SKM-1 (cell line): ENCODE measurements at regions not wholly inside any gene's neighbourhood (a gene's known extent, or its start where the extent isn't known, plus 50 kb on each side); places are given as distances from the start of the nearest gene placed in this dataset.
"Not testable (repeated sequence)": the region's sequence is repeated elsewhere in the genome, so short reads cannot be mapped to it uniquely, and the experiment has no call there.

Source experiments
- DNase-seq: peaks from one replicate; lab custom pipeline; 2025; ENCODE audit not compliant: unreplicated experiment; lab: John Stamatoyannopoulos, UW

DNA sequence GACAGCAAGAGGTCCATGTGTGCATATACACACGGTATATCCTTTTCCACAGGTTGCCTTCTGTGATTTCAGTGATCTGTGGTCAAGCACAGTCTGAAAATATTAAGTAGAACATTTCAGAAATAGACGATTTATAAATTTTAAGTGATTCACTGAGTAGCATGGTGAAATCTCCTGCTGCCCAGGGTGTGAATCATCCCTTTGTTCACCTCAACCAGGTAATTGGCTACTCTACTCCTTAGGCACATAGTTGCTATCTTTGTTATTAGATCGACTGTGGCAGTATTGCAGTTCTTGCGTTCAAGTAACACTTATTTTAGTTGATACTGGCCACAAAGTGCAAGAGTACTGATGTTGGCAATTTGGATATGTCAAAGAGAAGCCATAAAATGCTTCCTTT is 1421.7 kb downstream of the GRIK2 start:
- no peak for DNase-seq

GRCh38 chr6:102813489-102814275 is 1420.2 kb downstream of the GRIK2 start:
- no peak for DNase-seq

GRCh38 chr6:102812242-102812641 is 1418.7 kb downstream of the GRIK2 start:
- no peak for DNase-seq

DNA sequence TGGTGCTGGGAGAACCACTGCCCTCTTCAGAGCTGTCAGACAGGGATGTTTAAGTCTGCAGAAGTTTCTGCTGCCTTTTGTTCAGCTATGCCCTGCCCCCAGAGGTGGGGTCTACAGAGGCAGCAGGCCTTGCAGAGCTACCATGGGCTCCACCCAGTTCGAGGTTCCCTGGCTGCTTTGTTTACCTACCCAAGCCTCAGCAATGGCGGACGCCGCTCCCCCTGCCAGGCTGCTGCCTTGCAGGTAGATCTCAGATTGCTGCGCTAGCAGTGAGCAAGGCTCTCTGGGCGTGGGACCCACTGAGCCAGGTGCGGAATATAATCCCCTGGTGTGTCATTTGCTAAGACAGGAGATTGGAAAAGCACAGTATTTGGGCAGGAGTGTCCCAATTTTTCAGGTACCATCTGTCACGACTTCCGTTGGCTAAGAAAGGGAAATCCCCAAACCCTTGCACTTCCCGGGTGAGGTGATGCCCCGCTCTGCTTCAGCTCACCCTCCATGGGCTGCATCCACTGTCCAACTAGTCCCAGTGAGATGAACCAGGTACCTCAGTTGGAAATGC is 1415.5 kb downstream of the GRIK2 start:
- not testable (repeated sequence) for DNase-seq

GRCh38 chr6:102799051-102799450 is 1405.5 kb downstream of the GRIK2 start:
- DNase-seq, result no peak

DNA sequence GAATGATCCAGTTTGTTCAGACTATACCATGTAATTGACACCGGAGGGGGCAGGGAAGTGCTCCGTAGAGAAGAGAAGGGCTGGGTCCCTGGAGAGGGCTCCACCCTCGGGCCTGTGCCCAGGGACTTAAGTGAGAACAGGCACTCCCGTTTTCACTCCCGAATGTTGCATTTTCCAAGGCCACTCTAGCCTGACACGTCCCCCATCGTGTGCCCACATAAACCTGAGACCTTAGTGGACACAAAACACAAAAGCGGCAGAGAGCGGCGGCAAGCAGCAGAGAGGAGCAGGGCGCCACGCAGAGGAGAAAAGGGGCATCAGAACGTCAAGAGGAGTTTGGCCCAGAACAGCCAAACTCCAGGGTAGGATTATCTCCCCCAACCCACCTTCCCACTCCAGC is 1405.1 kb downstream of the GRIK2 start:
- no peak for DNase-seq

GRCh38 chr6:102793752-102794151 is 1400.2 kb downstream of the GRIK2 start:
- no peak for DNase-seq

DNA sequence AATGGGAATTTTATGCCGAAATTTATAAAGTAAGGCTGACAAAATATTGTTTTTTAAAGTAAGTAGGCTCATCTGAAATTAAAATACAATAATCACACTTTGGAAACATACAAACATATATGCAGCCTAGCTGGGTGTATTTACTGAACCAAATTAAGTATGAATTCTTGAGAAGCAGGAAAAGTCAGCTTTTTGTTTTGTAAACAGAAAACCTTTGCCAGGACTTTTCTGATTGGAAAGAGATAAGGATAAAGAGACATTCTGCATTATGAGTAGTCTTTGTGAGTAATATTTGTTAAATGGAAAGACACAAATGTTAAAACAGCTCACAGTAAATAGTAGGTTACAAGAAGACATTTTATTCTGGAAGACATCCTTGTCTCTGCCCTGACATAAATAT is 1380.8 kb downstream of the GRIK2 start:
- DNase-seq, result no peak

DNA sequence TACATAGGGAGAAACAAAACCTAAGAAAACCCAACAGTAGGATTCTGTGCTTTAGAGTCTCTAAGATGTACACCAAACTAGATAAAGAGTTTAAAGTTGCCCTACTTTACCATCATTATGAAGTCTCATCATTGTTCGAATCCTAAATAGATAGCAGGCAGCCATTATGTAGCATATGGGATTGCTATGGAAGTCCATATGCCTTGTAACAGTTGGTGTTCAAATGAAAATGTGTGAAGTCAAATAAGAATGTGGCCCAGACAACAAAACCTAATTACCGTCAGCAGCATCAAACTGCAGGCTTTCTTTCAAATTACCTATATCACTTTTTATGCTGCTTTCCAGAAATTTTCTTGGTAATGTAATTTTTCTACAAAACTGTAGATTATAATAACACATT is 1380.1 kb downstream of the GRIK2 start:
- no peak for DNase-seq

DNA sequence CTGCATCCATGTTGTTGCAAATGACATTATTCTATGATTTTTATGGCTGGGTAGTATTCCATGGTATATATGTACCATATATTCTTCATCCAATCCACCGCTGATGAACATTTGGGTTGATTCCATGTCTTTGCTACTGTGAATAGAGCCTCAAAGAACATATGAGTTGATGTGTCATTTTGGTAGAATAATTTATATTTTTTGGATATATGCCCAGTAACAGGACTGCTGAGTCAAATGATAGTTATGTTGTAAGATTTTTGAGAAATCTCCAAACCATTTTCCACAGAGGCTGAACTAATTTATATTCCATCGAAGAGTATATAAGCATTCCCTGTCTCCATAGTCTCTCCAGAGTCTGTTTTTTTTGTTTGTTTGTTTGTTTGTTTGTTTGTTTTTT is 1373.5 kb downstream of the GRIK2 start:
- no peak for DNase-seq

DNA sequence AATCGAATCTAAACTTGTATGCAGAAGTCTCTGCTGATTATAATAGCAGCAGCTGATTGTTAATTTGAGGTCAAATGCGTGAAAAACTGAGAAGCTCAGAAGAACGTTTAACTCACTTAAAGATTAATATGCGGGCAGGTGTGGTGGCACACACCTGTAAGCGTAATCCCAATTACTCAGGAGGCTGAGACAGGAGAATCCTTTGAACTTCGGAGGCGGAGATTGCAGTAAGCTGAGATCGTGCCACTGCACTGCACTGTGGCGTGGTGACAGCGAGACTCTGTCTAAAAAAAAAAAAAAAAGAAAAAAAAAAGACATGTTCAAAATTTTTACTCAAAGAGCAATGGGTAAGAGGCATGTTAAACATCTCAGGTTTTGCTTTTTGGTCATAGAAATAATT is 1370.8 kb downstream of the GRIK2 start:
- no peak for DNase-seq

- DNase-seq, result no peak
Measured at GRCh38 chr6:102763891-102764290, 1370.4 kb downstream of the GRIK2 start.

DNA sequence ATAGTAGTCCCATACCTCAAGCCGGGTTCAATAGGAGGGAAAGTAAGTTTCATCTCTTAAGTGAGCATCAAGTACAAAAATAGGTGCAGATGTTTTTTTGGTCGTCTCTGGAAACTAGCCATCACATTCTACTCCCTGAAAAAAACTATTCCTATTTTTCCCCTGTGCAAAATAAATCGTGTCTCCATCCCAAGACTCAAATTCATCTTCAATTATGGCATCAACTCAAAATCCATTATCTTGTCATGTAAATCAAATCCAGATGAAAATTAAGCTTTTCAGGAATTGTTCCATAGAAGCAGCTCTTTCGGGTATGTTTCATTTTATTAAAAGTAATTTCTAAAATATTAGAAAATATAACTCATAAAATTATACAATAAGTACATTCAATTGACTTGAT is 1368.4 kb downstream of the GRIK2 start:
- DNase-seq, result no peak

GRCh38 chr6:102759415-102759814 is 1365.9 kb downstream of the GRIK2 start:
- no peak for DNase-seq

DNA sequence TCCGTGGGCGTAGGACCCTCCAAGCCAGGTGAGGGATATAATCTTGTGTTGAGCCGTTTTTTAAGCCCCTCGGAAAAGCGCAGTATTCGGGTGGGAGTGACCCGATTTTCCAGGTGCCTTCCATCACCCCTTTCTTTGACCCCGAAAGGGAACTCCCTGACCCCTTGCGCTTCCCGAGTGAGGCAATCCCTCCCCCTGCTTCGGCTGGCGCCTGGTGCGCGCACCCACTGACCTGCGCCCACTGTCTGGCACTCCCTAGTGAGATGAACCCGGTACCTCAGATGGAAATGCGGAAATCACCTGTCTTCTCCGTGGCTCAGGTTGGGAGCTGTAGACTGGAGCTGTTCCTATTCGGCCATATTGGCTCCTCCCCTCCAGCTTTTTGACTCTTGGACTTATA is 1365.0 kb downstream of the GRIK2 start:
- not testable (repeated sequence) for DNase-seq

GRCh38 chr6:102749210-102749971 is 1355.9 kb downstream of the GRIK2 start:
- DNase-seq, result no peak

DNA sequence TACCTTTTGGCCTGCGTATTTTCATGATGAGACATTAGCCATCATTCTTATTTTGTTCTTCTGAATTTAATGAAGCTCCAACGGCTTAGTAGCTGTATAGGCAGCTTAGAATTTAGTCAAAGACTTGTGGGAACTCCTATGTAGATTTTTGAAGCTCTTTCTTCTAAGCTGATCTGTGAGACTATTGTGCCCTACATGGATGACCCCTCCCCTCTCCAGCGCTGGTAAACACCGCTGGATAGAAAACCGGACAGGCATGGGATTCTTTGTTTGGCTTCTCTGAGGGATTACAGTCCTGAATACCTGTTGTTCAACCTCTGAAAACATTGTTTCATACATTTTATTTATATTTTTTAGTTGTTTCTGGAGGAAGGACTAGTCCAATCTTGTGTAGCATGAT is 1353.4 kb downstream of the GRIK2 start:
- no peak for DNase-seq

GRCh38 chr6:102742754-102743356 is 1349.3 kb downstream of the GRIK2 start:
- DNase-seq, result no peak

DNA sequence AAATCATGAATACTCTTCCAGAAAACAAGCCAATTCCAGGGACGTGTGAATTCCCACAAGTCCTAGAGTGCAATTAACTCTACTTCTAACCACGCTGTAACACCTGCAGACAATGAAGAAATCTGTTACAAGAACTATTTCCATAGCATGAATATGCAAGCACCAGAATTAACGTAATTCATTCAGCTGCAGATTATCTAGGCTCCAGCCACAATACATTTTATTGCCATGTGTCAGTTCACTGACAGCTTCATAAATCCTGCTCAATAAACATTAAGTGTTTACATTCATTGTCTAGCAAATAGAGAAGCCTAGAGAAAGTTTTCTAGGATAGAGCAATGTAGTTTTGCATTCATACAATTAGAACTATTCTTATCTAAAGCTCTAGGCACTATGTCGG is 1348.5 kb downstream of the GRIK2 start:
- no peak for DNase-seq

DNA sequence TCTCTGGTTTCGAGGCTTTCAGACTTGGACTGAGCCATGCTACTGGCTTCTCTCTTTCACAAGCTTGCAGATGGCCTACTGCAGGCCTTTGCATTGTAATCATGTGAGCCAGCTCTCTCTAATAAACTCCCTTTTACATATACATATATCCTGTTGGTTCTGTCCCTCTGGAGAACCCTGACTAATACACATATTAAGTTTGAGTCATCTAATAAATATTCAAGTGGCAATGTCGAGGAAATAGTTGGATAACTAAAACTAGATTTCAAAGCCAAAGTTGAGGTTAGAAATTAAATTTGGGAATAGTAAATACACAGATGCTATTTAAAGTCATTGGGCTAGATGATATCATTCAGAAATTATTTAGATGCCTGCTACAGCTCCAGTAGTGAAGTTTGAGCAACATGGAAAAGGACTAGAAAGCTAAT is 1343.4 kb downstream of the GRIK2 start:
- no peak for DNase-seq

DNA sequence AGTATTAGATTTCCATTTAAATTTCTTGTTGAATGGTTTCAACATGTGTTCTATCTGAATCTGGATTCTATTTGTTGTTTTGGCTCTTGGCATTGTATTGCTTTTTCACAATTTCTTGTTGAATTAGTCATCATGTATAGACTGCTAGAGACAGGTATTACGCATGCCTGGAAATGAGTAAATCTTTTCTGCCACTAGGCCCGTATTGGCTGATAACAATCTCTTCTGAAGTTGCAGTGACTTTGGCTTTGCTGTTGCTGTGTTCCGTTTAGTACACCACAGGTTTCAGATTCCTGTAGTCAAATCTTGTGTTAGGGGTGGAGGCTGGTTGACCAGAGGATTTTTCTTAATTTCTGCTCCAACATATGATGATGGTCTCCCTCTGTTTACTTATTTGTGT is 1339.4 kb downstream of the GRIK2 start:
- DNase-seq, result no peak

DNA sequence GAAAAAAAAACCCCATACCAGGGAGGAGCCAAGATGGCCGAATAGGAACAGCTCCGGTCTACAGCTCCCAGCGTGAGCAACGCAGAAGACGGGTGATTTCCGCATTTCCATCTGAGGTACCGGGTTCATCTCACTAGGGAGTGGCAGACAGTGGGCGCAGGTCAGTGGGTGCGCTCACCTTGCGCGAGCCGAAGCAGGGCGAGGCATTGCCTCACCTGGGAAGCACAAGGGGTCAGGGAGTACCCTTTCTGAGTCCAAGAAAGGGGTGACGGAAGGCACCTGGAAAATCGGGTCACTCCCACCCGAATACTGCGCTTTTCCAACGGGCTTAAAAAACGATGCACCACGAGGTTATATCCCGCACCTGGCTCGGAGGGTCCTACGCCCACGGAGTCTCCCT is 1328.6 kb downstream of the GRIK2 start:
- not testable (repeated sequence) for DNase-seq
